GM21515 (cell line): ENCODE measurements at regions not wholly inside any gene's neighbourhood (a gene's known extent, or its start where the extent isn't known, plus 50 kb on each side); places are given as distances from the start of the nearest gene placed in this dataset.

ENCODE experiments used
- ATAC-seq: cut with Tn5 transposase; IDR thresholded peaks from one replicate; pipeline ENCODE4 v1.9.1; 2021; ENCODE audit not compliant: unreplicated experiment

- no peak for ATAC-seq
These were observed 847.3 kb downstream of the JRKL start for GRCh38 chr11:97237151-97237550.

GRCh38 chr11:97247601-97248000 is 857.8 kb downstream of the JRKL start:
- ATAC-seq: no peak

GRCh38 chr11:97254790-97255189 is 865.0 kb downstream of the JRKL start:
- no peak for ATAC-seq

GRCh38 chr11:97259434-97259833 is 869.6 kb downstream of the JRKL start:
- no peak for ATAC-seq

- ATAC-seq: no peak
These were observed 870.1 kb downstream of the JRKL start for GRCh38 chr11:97259884-97260283.

GRCh38 chr11:97263183-97263858 is 873.5 kb downstream of the JRKL start:
- no peak for ATAC-seq

- ATAC-seq: no peak
These were observed 879.7 kb downstream of the JRKL start for GRCh38 chr11:97269527-97269926.

- no peak for ATAC-seq
These were observed 889.5 kb downstream of the JRKL start for GRCh38 chr11:97279341-97279740.

GRCh38 chr11:97280347-97280746 is 890.5 kb downstream of the JRKL start:
- no peak for ATAC-seq

- no peak for ATAC-seq
These were observed 900.0 kb downstream of the JRKL start for GRCh38 chr11:97289823-97290222.

GRCh38 chr11:97290464-97291041 is 900.7 kb downstream of the JRKL start:
- no peak for ATAC-seq

- ATAC-seq: no peak
These were observed 906.5 kb downstream of the JRKL start for GRCh38 chr11:97296301-97296700.

- ATAC-seq: no peak
These were observed 919.5 kb downstream of the JRKL start for GRCh38 chr11:97309291-97309690.

GRCh38 chr11:97325693-97326092 is 935.9 kb downstream of the JRKL start:
- no peak for ATAC-seq

- no peak for ATAC-seq
These were observed 942.5 kb downstream of the JRKL start for GRCh38 chr11:97332271-97332670.

- no peak for ATAC-seq
These were observed 946.3 kb downstream of the JRKL start for GRCh38 chr11:97336064-97336463.

GRCh38 chr11:97345032-97345431 is 955.2 kb downstream of the JRKL start:
- no peak for ATAC-seq

GRCh38 chr11:97349201-97349600 is 959.4 kb downstream of the JRKL start:
- ATAC-seq: no peak

GRCh38 chr11:97351939-97352338 is 962.1 kb downstream of the JRKL start:
- ATAC-seq: no peak

- ATAC-seq: no peak
These were observed 964.2 kb downstream of the JRKL start for GRCh38 chr11:97354026-97354425.

- no peak for ATAC-seq
These were observed 964.8 kb downstream of the JRKL start for GRCh38 chr11:97354576-97354975.

GRCh38 chr11:97355230-97355629 is 965.4 kb downstream of the JRKL start:
- no peak for ATAC-seq

- ATAC-seq: no peak
These were observed 966.3 kb downstream of the JRKL start for GRCh38 chr11:97356144-97356543.
